ENCODE measurements at regions not wholly inside any gene's neighbourhood (a gene's known extent, or its start where the extent isn't known, plus 50 kb on each side); places are given as distances from the start of the nearest gene placed in this dataset.
A peak's percentile ranks its signal among the peaks of the same experiment; 100 is the strongest.

- Histone ChIP-seq H3K36me3 (no peaks in the 10 kb centered on the region), H3K4me1 (peaks cover 0 to 9% (median 0%) of the 10 kb centered on the region in 12 donors), H3K9me3 (peaks cover 0 to under 1% (median 0%) of the 10 kb centered on the region in 12 donors), H3K27me3 (no peaks in the 10 kb centered on the region), H3K27ac (peak overlapping the region in 1 of 12 donors; percentile 28), H3K4me3 (no peak overlapping the region)
- TF ChIP-seq POLR2A (IDR thresholded peaks at IDR 0.05) (no peak), CTCF (IDR thresholded peaks at IDR 0.05) (no peak)
- DNase-seq (no peak), ATAC-seq (peak in 2 of 4 donors; percentile 24 to 38)
- WGBS, 4 donors: 44 to 54% (median 48%) methylated on average over 7 of the region's 7 CpGs
- intact Hi-C loops (cut with DNase I): no loop called here
Observed at GRCh38 chr4:19739101-19739651, 512.5 kb upstream of the SLIT2 start.

- WGBS, 4 donors: 95 to 100% (median 98%) methylated on average over 1 of the region's 1 CpG
- intact Hi-C loops (cut with DNase I): no loop called here
Observed at GRCh38 chr4:19736968-19737756, 514.5 kb upstream of the SLIT2 start.

GRCh38 chr4:19735012-19735411 lies 516.7 kb upstream of the SLIT2 start:
- DNase-seq (no peak), ATAC-seq (no peak)
- Histone ChIP-seq H3K4me3 (no peak overlapping the region), H3K9me3 (peaks cover 0 to 13% (median 0%) of the 10 kb centered on the region in 12 donors), H3K27me3 (no peaks in the 10 kb centered on the region), H3K4me1 (peaks cover 0 to 17% (median 0%) of the 10 kb centered on the region in 12 donors), H3K36me3 (no peaks in the 10 kb centered on the region), H3K27ac (no peak overlapping the region)
- intact Hi-C loops (cut with DNase I): no loop called here
- TF ChIP-seq POLR2A (IDR thresholded peaks at IDR 0.05): no peak
- TF ChIP-seq CTCF (IDR thresholded peaks at IDR 0.05): no peak

More at GRCh38 chr4:19736968-19737756, 514.5 kb upstream of the SLIT2 start:
- H3K36me3 ChIP-seq: no peaks in the 10 kb centered on the region
- no peak for ATAC-seq
- no peak overlapping the region for H3K27ac ChIP-seq
- H3K9me3 ChIP-seq: peaks cover 0 to 3% (median 0%) of the 10 kb centered on the region in 12 donors
- H3K4me1 ChIP-seq: peaks cover 0 to 9% (median 0%) of the 10 kb centered on the region in 12 donors
- H3K27me3 ChIP-seq: no peaks in the 10 kb centered on the region
- DNase-seq: no peak
- TF ChIP-seq POLR2A (IDR thresholded peaks at IDR 0.05) (no peak), CTCF (IDR thresholded peaks at IDR 0.05) (no peak)
- H3K4me3 ChIP-seq: no peak overlapping the region

- peak in 2 of 4 donors; percentile 81 to 87 for ATAC-seq
- H3K9me3 ChIP-seq: peaks cover 0 to 13% (median 0%) of the 10 kb centered on the region in 12 donors
- DNase-seq: peak in 3 of 5 donors; percentile 22 to 40 (median 30)
- H3K36me3 ChIP-seq: no peaks in the 10 kb centered on the region
- H3K4me3 ChIP-seq: peak overlapping the region in 1 of 12 donors; percentile 0
- peaks cover 0 to 16% (median 0%) of the 10 kb centered on the region in 12 donors for H3K4me1 ChIP-seq
- intact Hi-C loops (cut with DNase I): no loop called here
- TF ChIP-seq POLR2A (IDR thresholded peaks at IDR 0.05) (no peak), CTCF (IDR thresholded peaks at IDR 0.05) (no peak)
- WGBS, 4 donors: 29 to 36% (median 32%) methylated on average over 8 of the region's 8 CpGs
- H3K27me3 ChIP-seq: no peaks in the 10 kb centered on the region
- H3K27ac ChIP-seq: peak overlapping the region in 9 of 12 donors; percentile 13 to 73 (median 39)
Observed at GRCh38 chr4:19729886-19730651, 521.6 kb upstream of the SLIT2 start.

Data from heart left ventricle (tissue), 16 donors.